PC-9 (cell line): ENCODE measurements at regions not wholly inside any gene's neighbourhood (a gene's known extent, or its start where the extent isn't known, plus 50 kb on each side); places are given as distances from the start of the nearest gene placed in this dataset.

Experiments used
- BruUV-seq: library from RNA; stranded (reverse); fragments of 400-500 nt; replicated peaks from 2 replicates; lab custom pipeline; 2021; lab: Mats Ljungman, UMichigan
- CTCF ChIA-PET: fragments of 300-600 bp; sonication (Branson Sonifier 250); formaldehyde crosslinking; loops from one replicate; lab custom pipeline; 2022; ENCODE audit warnings: antibody characterized with exemption; lab: Charles Lee
- POLR2A ChIA-PET: fragments of 300-600 bp; sonication (Branson Sonifier 250); formaldehyde crosslinking; loops from one replicate; lab custom pipeline; 2022; ENCODE audit warnings: antibody characterized with exemption; ENCODE audit not compliant: unreplicated experiment; lab: Charles Lee
- DNase-seq, 2 experiments: peaks; one replicate each; pipeline versions ENCODE4 v3.0.0 to v3.0.0-alpha.2; 2015 to 2022; ENCODE audit warnings: mixed read lengths in 1 of 2
- H2AFZ ChIP-seq: fragments of 200-600 bp; sonication (generic); 2 replicates; pipeline ENCODE4 v1.8.1; 2017; ENCODE audit warnings: antibody characterized with exemption
- H3F3A ChIP-seq: fragments of 200-600 bp; sonication (generic); 2 replicates; pipeline ENCODE4 v1.8.1; 2017; ENCODE audit warnings: antibody characterized with exemption, mild to moderate bottlenecking, low read depth; ENCODE audit not compliant: insufficient read depth
- H3K27ac ChIP-seq: fragments of 200-600 bp; sonication (generic); 2 replicates; pipeline ENCODE4 v1.6.1; 2016; ENCODE audit warnings: mixed run types
- H3K27me3 ChIP-seq: fragments of 200-600 bp; sonication (generic); 2 replicates; pipeline ENCODE4 v1.6.1; 2016; ENCODE audit warnings: low read depth, mixed run types; ENCODE audit not compliant: insufficient read depth
- H3K36me3 ChIP-seq: fragments of 200-600 bp; sonication (generic); 2 replicates; pipeline ENCODE4 v1.6.1; 2016; ENCODE audit warnings: low read depth, mixed run types
- H3K4me1 ChIP-seq: fragments of 200-600 bp; sonication (generic); replicated peaks from 2 replicates; pipeline ENCODE4 v1.6.1; 2016; ENCODE audit warnings: mixed run types; ENCODE audit not compliant: insufficient read depth
- H3K4me2 ChIP-seq: fragments of 200-600 bp; sonication (generic); 2 replicates; pipeline ENCODE4 v1.6.1; 2017; ENCODE audit warnings: mixed run types
- H3K4me3 ChIP-seq: fragments of 200-600 bp; sonication (generic); 2 replicates; pipeline ENCODE4 v1.6.1; 2016; ENCODE audit warnings: mixed run types
- H3K79me2 ChIP-seq: fragments of 200-600 bp; sonication (generic); 2 replicates; pipeline ENCODE4 v1.6.1; 2017; ENCODE audit warnings: low read depth, mixed run types
- H3K9me2 ChIP-seq: fragments of 200-600 bp; sonication (generic); 2 replicates; pipeline ENCODE4 v1.8.1; 2017; ENCODE audit warnings: mild to moderate bottlenecking; ENCODE audit not compliant: insufficient read depth
- H3K9me3 ChIP-seq: fragments of 200-600 bp; sonication (generic); 2 replicates; pipeline ENCODE4 v1.8.1; 2016; ENCODE audit warnings: low read depth; ENCODE audit not compliant: insufficient read depth
- H4K20me1 ChIP-seq: fragments of 200-600 bp; sonication (generic); 2 replicates; pipeline ENCODE4 v1.8.1; 2017; ENCODE audit not compliant: insufficient read depth
- EZH2 ChIP-seq: fragments of 200-600 bp; sonication (generic); IDR thresholded peaks from 2 replicates; pipeline ENCODE4 v1.8.0; 2017; ENCODE audit warnings: antibody characterized with exemption, low read depth
- intact Hi-C: fragments of 100-400 bp; cut with micrococcal nuclease; formaldehyde crosslinking; loops from one replicate; pipeline ENCODE4 v1.10.0; 2022; ENCODE audit not compliant: unreplicated experiment
- TF ChIP-seq, protein P1 (sequence below): fragments of 200-600 bp; sonication (generic); conservative IDR thresholded peaks from 2 replicates; pipeline ENCODE4 v1.6.1; 2017; ENCODE audit warnings: mixed run types, antibody characterized with exemption, mild to moderate bottlenecking, moderate library complexity

DNA sequence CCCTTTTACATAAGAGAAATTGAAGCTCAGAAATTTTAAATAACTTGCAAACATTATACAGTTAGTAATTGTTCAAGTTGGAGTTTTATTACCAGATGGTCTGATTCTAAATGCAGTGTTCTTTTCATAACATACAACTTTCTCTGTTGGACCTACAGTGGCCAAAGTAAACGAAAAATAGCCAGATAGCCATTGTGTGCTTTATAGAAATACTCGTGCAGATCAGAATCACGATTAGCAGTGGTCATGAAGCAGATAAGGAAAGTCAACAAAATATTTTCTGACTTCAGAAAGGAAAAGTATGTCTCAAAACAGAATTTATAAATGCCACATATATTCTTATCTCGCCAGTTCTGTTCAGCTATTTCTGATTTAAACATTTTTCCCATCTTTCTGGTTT is 436.9 kb downstream of the CNTN6 start:
- ChIA-PET POLR2A (interaction anchor here (0.7 kb wide), 1 partner anchor 108 kb away, joined by 3 read pairs; no protein-coding TSS in a partner anchor), CTCF (no interaction called here)
- TF ChIP-seq, protein P1, sequence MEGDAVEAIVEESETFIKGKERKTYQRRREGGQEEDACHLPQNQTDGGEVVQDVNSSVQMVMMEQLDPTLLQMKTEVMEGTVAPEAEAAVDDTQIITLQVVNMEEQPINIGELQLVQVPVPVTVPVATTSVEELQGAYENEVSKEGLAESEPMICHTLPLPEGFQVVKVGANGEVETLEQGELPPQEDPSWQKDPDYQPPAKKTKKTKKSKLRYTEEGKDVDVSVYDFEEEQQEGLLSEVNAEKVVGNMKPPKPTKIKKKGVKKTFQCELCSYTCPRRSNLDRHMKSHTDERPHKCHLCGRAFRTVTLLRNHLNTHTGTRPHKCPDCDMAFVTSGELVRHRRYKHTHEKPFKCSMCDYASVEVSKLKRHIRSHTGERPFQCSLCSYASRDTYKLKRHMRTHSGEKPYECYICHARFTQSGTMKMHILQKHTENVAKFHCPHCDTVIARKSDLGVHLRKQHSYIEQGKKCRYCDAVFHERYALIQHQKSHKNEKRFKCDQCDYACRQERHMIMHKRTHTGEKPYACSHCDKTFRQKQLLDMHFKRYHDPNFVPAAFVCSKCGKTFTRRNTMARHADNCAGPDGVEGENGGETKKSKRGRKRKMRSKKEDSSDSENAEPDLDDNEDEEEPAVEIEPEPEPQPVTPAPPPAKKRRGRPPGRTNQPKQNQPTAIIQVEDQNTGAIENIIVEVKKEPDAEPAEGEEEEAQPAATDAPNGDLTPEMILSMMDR = no peak
- TF ChIP-seq EZH2 = no peak
- Histone ChIP-seq H3K4me3 (no peak overlapping the region), H3K9me2 (no peaks in the 10 kb centered on the region), H3K79me2 (no peaks in the 10 kb centered on the region), H2AFZ (no peak overlapping the region), H3K36me3 (no peaks in the 10 kb centered on the region), H4K20me1 (no peaks in the 10 kb centered on the region), H3K4me2 (no peak overlapping the region), H3K4me1 (no peaks in the 10 kb centered on the region), H3K27me3 (no peaks in the 10 kb centered on the region), H3K9me3 (no peaks in the 10 kb centered on the region), H3F3A (no peaks in the 10 kb centered on the region), H3K27ac (no peak overlapping the region)
- intact Hi-C loops = loop anchor here (2.0 kb wide), 1 partner anchor 31 kb away; no protein-coding TSS in a partner anchor
- no TSS peak for BruUV-seq
- DNase-seq = no peak

DNA sequence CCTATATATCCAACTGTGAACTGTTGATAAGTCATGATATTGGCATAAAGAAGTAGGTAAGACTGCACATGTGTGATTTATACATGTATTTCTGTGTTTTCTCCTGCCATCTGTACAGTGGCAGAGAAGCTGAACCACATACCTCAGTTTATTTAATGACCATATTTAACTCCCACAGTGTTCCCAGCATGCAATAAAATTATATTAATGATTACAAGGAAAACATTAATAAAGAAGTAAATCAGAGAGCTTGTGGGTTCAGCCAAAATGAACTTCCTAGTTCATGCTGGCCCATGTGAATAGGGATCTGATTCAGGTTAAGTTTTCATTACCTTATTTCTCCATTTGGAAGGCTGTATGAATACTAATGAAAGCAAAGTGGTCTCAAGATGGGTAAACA is 439.2 kb downstream of the CNTN6 start:
- Histone ChIP-seq H3F3A (no peaks in the 10 kb centered on the region), H2AFZ (no peak overlapping the region), H3K9me3 (no peaks in the 10 kb centered on the region), H3K4me2 (no peak overlapping the region), H3K4me3 (no peak overlapping the region), H3K4me1 (no peaks in the 10 kb centered on the region), H3K27me3 (no peaks in the 10 kb centered on the region), H3K27ac (no peak overlapping the region), H4K20me1 (no peaks in the 10 kb centered on the region), H3K36me3 (no peaks in the 10 kb centered on the region), H3K9me2 (no peaks in the 10 kb centered on the region), H3K79me2 (no peaks in the 10 kb centered on the region)
- CTCF ChIA-PET = no interaction called here
- DNase-seq = no peak
- intact Hi-C loops = loop anchor here (2.0 kb wide), 1 partner anchor 33 kb away; no protein-coding TSS in a partner anchor
- no TSS peak for BruUV-seq
- POLR2A ChIA-PET = no interaction called here
- no peak for TF ChIP-seq EZH2
- TF ChIP-seq, protein P1 = no peak

DNA sequence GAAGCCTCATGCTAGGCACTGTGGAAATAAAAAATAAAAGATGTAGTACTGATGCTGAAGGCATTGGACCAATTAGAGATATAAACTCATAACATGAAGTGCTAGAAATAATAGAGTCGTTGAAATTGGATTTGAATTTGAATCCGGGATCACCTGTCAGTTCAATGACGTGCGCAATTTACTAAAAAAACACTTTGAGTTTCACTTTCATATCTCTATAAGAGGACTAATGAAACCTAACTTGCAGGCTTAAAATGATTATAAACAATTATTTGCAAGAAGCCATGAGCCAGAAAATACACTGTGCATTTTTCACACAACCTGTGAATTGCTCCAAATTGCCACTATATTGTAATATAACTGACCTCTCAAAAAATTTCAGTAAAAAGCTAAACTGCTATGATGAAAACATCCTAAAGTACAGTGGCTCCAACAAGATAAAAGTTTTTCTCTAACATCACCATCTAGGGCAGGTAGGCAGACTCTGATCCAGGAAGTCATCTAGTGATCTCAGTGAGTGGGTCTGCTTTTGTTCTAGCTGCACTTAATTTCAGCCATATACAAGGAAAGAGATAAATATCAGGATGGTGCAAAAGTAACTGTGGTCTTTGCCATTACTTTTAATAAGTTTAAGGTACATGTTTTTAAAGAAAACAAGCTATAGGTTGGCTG is 440.2 kb downstream of the CNTN6 start:
- intact Hi-C loops = no loop called here
- Histone ChIP-seq H3F3A (no peaks in the 10 kb centered on the region), H3K27ac (no peak overlapping the region), H3K4me2 (no peak overlapping the region), H3K4me3 (no peak overlapping the region), H3K9me2 (no peaks in the 10 kb centered on the region), H4K20me1 (no peaks in the 10 kb centered on the region), H3K36me3 (no peaks in the 10 kb centered on the region), H3K9me3 (no peaks in the 10 kb centered on the region), H3K27me3 (no peaks in the 10 kb centered on the region), H3K79me2 (no peaks in the 10 kb centered on the region), H2AFZ (no peak overlapping the region), H3K4me1 (no peaks in the 10 kb centered on the region)
- TF ChIP-seq, protein P1 = no peak
- no peak for TF ChIP-seq EZH2
- DNase-seq = no peak
- ChIA-PET CTCF (no interaction called here), POLR2A (no interaction called here)
- no TSS peak for BruUV-seq
